ENCODE measurements at regions not wholly inside any gene's neighbourhood (a gene's known extent, or its start where the extent isn't known, plus 50 kb on each side); places are given as distances from the start of the nearest gene placed in this dataset.

GRCh38 chr15:48031973-48032372 lies 88.8 kb upstream of the SLC24A5 start:
- Histone ChIP-seq H3K4me1 (ENCODE audit: control insufficient read depth in 2 of 2, insufficient read depth in 2 of 2, low read length in 2 of 2) (no peaks in the 10 kb centered on the region), H3K27ac (ENCODE audit: low read depth in 1 of 2, low read length in 1 of 2) (no peak overlapping the region), H3K27me3 (ENCODE audit: control insufficient read depth in 2 of 2, insufficient read depth in 1 of 2, low read length in 1 of 2) (no peaks in the 10 kb centered on the region), H3K9me3 (ENCODE audit: control insufficient read depth in 2 of 2, insufficient read depth in 1 of 2, low read length in 1 of 2) (no peaks in the 10 kb centered on the region), H3K36me3 (ENCODE audit: control insufficient read depth in 2 of 2, insufficient read depth in 2 of 2, low read length in 1 of 2) (no peaks in the 10 kb centered on the region), H3K4me3 (ENCODE audit: low read length in 2 of 2) (no peak overlapping the region)
- no peak for DNase-seq (ENCODE audit: low read depth in 6 of 9, low spot score in 9 of 9)
- 49% methylated on average over 6 of the region's 6 CpGs for WGBS

DNA sequence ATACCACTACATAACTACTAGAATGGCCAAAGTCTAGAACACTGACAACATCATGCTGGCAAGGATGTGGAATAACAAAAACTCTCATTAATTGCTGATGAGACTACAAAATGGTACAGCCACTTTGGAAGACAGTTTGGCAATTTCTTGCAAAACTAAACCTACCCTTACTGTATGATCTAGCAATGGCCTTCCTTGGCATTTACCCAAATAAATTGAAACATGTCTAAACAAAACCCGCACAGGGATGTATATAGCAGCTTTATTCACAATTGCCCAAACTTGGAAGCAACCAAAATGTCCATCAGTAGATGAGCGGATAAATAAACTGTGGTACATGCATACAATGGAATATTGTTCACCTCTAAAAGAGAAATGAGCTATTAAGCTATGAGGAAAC lies 87.9 kb upstream of the SLC24A5 start:
- Histone ChIP-seq H3K27me3 (ENCODE audit: control insufficient read depth in 2 of 2, insufficient read depth in 1 of 2, low read length in 1 of 2) (no peaks in the 10 kb centered on the region), H3K9me3 (ENCODE audit: control insufficient read depth in 2 of 2, insufficient read depth in 1 of 2, low read length in 1 of 2) (no peaks in the 10 kb centered on the region), H3K36me3 (ENCODE audit: control insufficient read depth in 2 of 2, insufficient read depth in 2 of 2, low read length in 1 of 2) (no peaks in the 10 kb centered on the region), H3K27ac (ENCODE audit: low read depth in 1 of 2, low read length in 1 of 2) (no peak overlapping the region), H3K4me1 (ENCODE audit: control insufficient read depth in 2 of 2, insufficient read depth in 2 of 2, low read length in 2 of 2) (no peaks in the 10 kb centered on the region), H3K4me3 (ENCODE audit: low read length in 2 of 2) (no peak overlapping the region)
- WGBS, result 97% methylated on average over 2 of the region's 2 CpGs
- DNase-seq (ENCODE audit: low read depth in 6 of 9, low spot score in 9 of 9), result no peak

- DNase-seq (ENCODE audit: low read depth in 6 of 9, low spot score in 9 of 9), result no peak
- no peaks in the 10 kb centered on the region for H3K36me3 ChIP-seq (ENCODE audit: control insufficient read depth in 2 of 2, insufficient read depth in 2 of 2, low read length in 1 of 2)
- H3K27me3 ChIP-seq (ENCODE audit: control insufficient read depth in 2 of 2, insufficient read depth in 1 of 2, low read length in 1 of 2), result no peaks in the 10 kb centered on the region
- no peaks in the 10 kb centered on the region for H3K9me3 ChIP-seq (ENCODE audit: control insufficient read depth in 2 of 2, insufficient read depth in 1 of 2, low read length in 1 of 2)
- no peak overlapping the region for H3K4me3 ChIP-seq (ENCODE audit: low read length in 2 of 2)
- 89% methylated on average over 2 of the region's 2 CpGs for WGBS
- H3K4me1 ChIP-seq (ENCODE audit: control insufficient read depth in 2 of 2, insufficient read depth in 2 of 2, low read length in 2 of 2), result no peaks in the 10 kb centered on the region
- no peak overlapping the region for H3K27ac ChIP-seq (ENCODE audit: low read depth in 1 of 2, low read length in 1 of 2)
Observed at GRCh38 chr15:48038221-48038620, 82.6 kb upstream of the SLC24A5 start.

GRCh38 chr15:48040166-48040817 lies 80.5 kb upstream of the SLC24A5 start:
- Histone ChIP-seq H3K4me3 (ENCODE audit: low read length in 2 of 2) (no peak overlapping the region), H3K27ac (ENCODE audit: low read depth in 1 of 2, low read length in 1 of 2) (no peak overlapping the region), H3K27me3 (ENCODE audit: control insufficient read depth in 2 of 2, insufficient read depth in 1 of 2, low read length in 1 of 2) (no peaks in the 10 kb centered on the region), H3K4me1 (ENCODE audit: control insufficient read depth in 2 of 2, insufficient read depth in 2 of 2, low read length in 2 of 2) (no peaks in the 10 kb centered on the region), H3K9me3 (ENCODE audit: control insufficient read depth in 2 of 2, insufficient read depth in 1 of 2, low read length in 1 of 2) (no peaks in the 10 kb centered on the region), H3K36me3 (ENCODE audit: control insufficient read depth in 2 of 2, insufficient read depth in 2 of 2, low read length in 1 of 2) (no peaks in the 10 kb centered on the region)
- WGBS, result 60% methylated on average over 6 of the region's 6 CpGs
- no peak for DNase-seq (ENCODE audit: low read depth in 6 of 9, low spot score in 9 of 9)

GRCh38 chr15:48041454-48041853 lies 79.3 kb upstream of the SLC24A5 start:
- over 99% methylated on average over 2 of the region's 2 CpGs for WGBS
- Histone ChIP-seq H3K4me3 (ENCODE audit: low read length in 2 of 2) (no peak overlapping the region), H3K27ac (ENCODE audit: low read depth in 1 of 2, low read length in 1 of 2) (no peak overlapping the region), H3K36me3 (ENCODE audit: control insufficient read depth in 2 of 2, insufficient read depth in 2 of 2, low read length in 1 of 2) (no peaks in the 10 kb centered on the region), H3K27me3 (ENCODE audit: control insufficient read depth in 2 of 2, insufficient read depth in 1 of 2, low read length in 1 of 2) (no peaks in the 10 kb centered on the region), H3K9me3 (ENCODE audit: control insufficient read depth in 2 of 2, insufficient read depth in 1 of 2, low read length in 1 of 2) (no peaks in the 10 kb centered on the region), H3K4me1 (ENCODE audit: control insufficient read depth in 2 of 2, insufficient read depth in 2 of 2, low read length in 2 of 2) (no peaks in the 10 kb centered on the region)
- DNase-seq (ENCODE audit: low read depth in 6 of 9, low spot score in 9 of 9), result no peak

DNA sequence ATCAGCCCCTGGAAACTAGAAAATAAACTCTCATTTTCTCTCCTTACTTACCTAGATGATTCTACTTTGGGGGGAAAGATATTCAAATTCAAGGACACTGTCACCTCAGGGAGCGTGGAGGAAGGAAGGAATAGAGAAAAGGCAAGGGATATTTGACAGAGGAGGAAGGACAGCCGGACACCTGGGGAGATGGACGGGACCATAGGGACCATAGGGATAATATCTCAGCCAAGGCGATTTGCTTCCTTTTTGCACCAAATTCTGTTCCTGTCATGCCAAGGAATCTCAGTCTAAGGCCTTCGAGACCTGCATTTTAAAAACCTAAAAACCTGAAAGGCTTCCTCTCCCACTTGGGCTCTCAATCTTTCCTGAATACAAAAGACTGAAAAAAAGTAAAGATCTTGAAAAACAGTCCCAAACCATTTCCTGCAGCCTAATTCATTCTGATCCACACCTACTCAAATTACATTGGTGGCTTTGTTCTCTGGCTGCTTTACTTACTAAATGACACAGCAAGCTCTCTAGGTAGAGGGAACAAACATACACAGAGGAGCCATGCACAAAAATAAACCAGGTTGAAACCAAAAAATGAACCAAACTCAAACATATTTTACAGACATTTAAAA lies 73.9 kb upstream of the SLC24A5 start:
- WGBS, result 57% methylated on average over 5 of the region's 5 CpGs
- DNase-seq (ENCODE audit: low read depth in 6 of 9, low spot score in 9 of 9), result no peak
- no peak overlapping the region for H3K4me3 ChIP-seq (ENCODE audit: low read length in 2 of 2)
- no peak overlapping the region for H3K27ac ChIP-seq (ENCODE audit: low read depth in 1 of 2, low read length in 1 of 2)
- H3K36me3 ChIP-seq (ENCODE audit: control insufficient read depth in 2 of 2, insufficient read depth in 2 of 2, low read length in 1 of 2), result no peaks in the 10 kb centered on the region
- no peaks in the 10 kb centered on the region for H3K27me3 ChIP-seq (ENCODE audit: control insufficient read depth in 2 of 2, insufficient read depth in 1 of 2, low read length in 1 of 2)
- no peaks in the 10 kb centered on the region for H3K4me1 ChIP-seq (ENCODE audit: control insufficient read depth in 2 of 2, insufficient read depth in 2 of 2, low read length in 2 of 2)
- no peaks in the 10 kb centered on the region for H3K9me3 ChIP-seq (ENCODE audit: control insufficient read depth in 2 of 2, insufficient read depth in 1 of 2, low read length in 1 of 2)

- Histone ChIP-seq H3K27ac (ENCODE audit: low read depth in 1 of 2, low read length in 1 of 2) (no peak overlapping the region), H3K27me3 (ENCODE audit: control insufficient read depth in 2 of 2, insufficient read depth in 1 of 2, low read length in 1 of 2) (no peaks in the 10 kb centered on the region), H3K9me3 (ENCODE audit: control insufficient read depth in 2 of 2, insufficient read depth in 1 of 2, low read length in 1 of 2) (no peaks in the 10 kb centered on the region), H3K4me3 (ENCODE audit: low read length in 2 of 2) (no peak overlapping the region), H3K36me3 (ENCODE audit: control insufficient read depth in 2 of 2, insufficient read depth in 2 of 2, low read length in 1 of 2) (no peaks in the 10 kb centered on the region), H3K4me1 (ENCODE audit: control insufficient read depth in 2 of 2, insufficient read depth in 2 of 2, low read length in 2 of 2) (no peaks in the 10 kb centered on the region)
- no peak for DNase-seq (ENCODE audit: low read depth in 6 of 9, low spot score in 9 of 9)
Observed at GRCh38 chr15:48049736-48050135, 71.1 kb upstream of the SLC24A5 start.

DNA sequence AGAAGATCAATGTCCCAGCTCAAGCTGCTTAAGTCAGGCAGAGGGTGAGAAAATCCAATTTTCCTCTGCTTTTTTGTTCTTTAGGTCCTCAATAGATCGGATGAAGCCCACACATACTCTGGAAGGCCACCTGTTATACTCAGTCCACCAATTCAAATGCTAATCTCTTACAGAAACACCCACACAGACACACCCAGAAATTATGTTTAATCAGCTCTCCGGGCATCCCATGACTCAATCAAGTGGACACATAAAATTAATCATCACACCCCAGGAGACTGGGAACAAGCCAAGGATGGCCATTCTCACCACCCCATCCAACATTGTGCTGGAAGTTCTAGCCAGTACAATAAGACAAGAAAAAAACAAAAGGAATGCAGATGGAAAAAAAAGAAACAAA lies 67.8 kb upstream of the SLC24A5 start:
- H3K4me1 ChIP-seq (ENCODE audit: control insufficient read depth in 2 of 2, insufficient read depth in 2 of 2, low read length in 2 of 2), result no peaks in the 10 kb centered on the region
- H3K27ac ChIP-seq (ENCODE audit: low read depth in 1 of 2, low read length in 1 of 2), result no peak overlapping the region
- 91% methylated on average over 2 of the region's 2 CpGs for WGBS

GRCh38 chr15:48058371-48058770 lies 62.4 kb upstream of the SLC24A5 start:
- no peaks in the 10 kb centered on the region for H3K27me3 ChIP-seq (ENCODE audit: control insufficient read depth in 2 of 2, insufficient read depth in 1 of 2, low read length in 1 of 2)
- no peaks in the 10 kb centered on the region for H3K4me1 ChIP-seq (ENCODE audit: control insufficient read depth in 2 of 2, insufficient read depth in 2 of 2, low read length in 2 of 2)
- no peaks in the 10 kb centered on the region for H3K9me3 ChIP-seq (ENCODE audit: control insufficient read depth in 2 of 2, insufficient read depth in 1 of 2, low read length in 1 of 2)
- no peak overlapping the region for H3K27ac ChIP-seq (ENCODE audit: low read depth in 1 of 2, low read length in 1 of 2)
- no peaks in the 10 kb centered on the region for H3K36me3 ChIP-seq (ENCODE audit: control insufficient read depth in 2 of 2, insufficient read depth in 2 of 2, low read length in 1 of 2)
- H3K4me3 ChIP-seq (ENCODE audit: low read length in 2 of 2), result no peak overlapping the region
- no peak for DNase-seq (ENCODE audit: low read depth in 6 of 9, low spot score in 9 of 9)

More for the DNA sequence above, 67.8 kb upstream of the SLC24A5 start:
- Histone ChIP-seq H3K9me3 (ENCODE audit: control insufficient read depth in 2 of 2, insufficient read depth in 1 of 2, low read length in 1 of 2) (no peaks in the 10 kb centered on the region), H3K27me3 (ENCODE audit: control insufficient read depth in 2 of 2, insufficient read depth in 1 of 2, low read length in 1 of 2) (no peaks in the 10 kb centered on the region), H3K36me3 (ENCODE audit: control insufficient read depth in 2 of 2, insufficient read depth in 2 of 2, low read length in 1 of 2) (no peaks in the 10 kb centered on the region), H3K4me3 (ENCODE audit: low read length in 2 of 2) (no peak overlapping the region)
- no peak for DNase-seq (ENCODE audit: low read depth in 6 of 9, low spot score in 9 of 9)
